H9 (cell line): ENCODE measurements at regions not wholly inside any gene's neighbourhood (a gene's known extent, or its start where the extent isn't known, plus 50 kb on each side); places are given as distances from the start of the nearest gene placed in this dataset.
A peak's percentile ranks its signal among the peaks of the same experiment; 100 is the strongest.

Source experiments
- DNase-seq: peaks from one replicate; pipeline ENCODE4 v3.0.0-alpha.2; 2017
- H2AFZ ChIP-seq: one replicate; pipeline ENCODE4 v1.6.1; 2013; ENCODE audit warnings: mild to moderate bottlenecking, low read length, control low read depth, moderate library complexity
- H2AK5ac ChIP-seq: 2 replicates; pipeline ENCODE4 v1.6.1; 2013; ENCODE audit warnings: low read length, control low read depth, mixed read lengths; ENCODE audit not compliant: insufficient read length
- H2BK120ac ChIP-seq: one replicate; pipeline ENCODE4 v1.6.1; 2013; ENCODE audit warnings: low read depth, mild to moderate bottlenecking, low read length, control low read depth, inconsistent platforms; ENCODE audit not compliant: poor library complexity, severe bottlenecking
- H2BK12ac ChIP-seq: 2 replicates; pipeline ENCODE4 v1.6.1; 2013; ENCODE audit warnings: low read length, control low read depth, mixed read lengths, low read depth; ENCODE audit not compliant: insufficient read length
- H2BK15ac ChIP-seq: 2 replicates; pipeline ENCODE4 v1.6.1; 2013; ENCODE audit warnings: low read depth, low read length, control low read depth
- H2BK20ac ChIP-seq: one replicate; pipeline ENCODE4 v1.6.1; 2013; ENCODE audit warnings: low read depth, mild to moderate bottlenecking, low read length, control low read depth, inconsistent platforms; ENCODE audit not compliant: poor library complexity, severe bottlenecking
- H2BK5ac ChIP-seq: 2 replicates; pipeline ENCODE4 v1.6.1; 2013; ENCODE audit warnings: low read length, control low read depth, mixed read lengths; ENCODE audit not compliant: insufficient read length
- H3K14ac ChIP-seq: 2 replicates; pipeline ENCODE4 v1.6.1; 2013; ENCODE audit warnings: low read length, control low read depth; ENCODE audit not compliant: insufficient read depth
- H3K18ac ChIP-seq: 2 replicates; pipeline ENCODE4 v1.6.1; 2013; ENCODE audit warnings: low read depth, mild to moderate bottlenecking, mixed read lengths, low read length, control low read depth; ENCODE audit not compliant: insufficient read length
- H3K23ac ChIP-seq: 2 replicates; pipeline ENCODE4 v1.6.1; 2013; ENCODE audit warnings: low read length, control low read depth, mixed read lengths, low read depth; ENCODE audit not compliant: insufficient read length
- H3K23me2 ChIP-seq: 2 replicates; pipeline ENCODE4 v1.6.1; 2013; ENCODE audit warnings: low read depth, mild to moderate bottlenecking, mixed read lengths, low read length, control low read depth; ENCODE audit not compliant: insufficient read length, poor library complexity, severe bottlenecking
- H3K27ac ChIP-seq: 2 replicates; pipeline ENCODE4 v1.5.1; 2013; ENCODE audit warnings: low read length, control low read depth, mixed read lengths, low read depth; ENCODE audit not compliant: insufficient read length
- H3K27me3 ChIP-seq: 2 replicates; pipeline ENCODE4 v1.6.1; 2013; ENCODE audit warnings: low read length, control low read depth, inconsistent platforms; ENCODE audit not compliant: insufficient read depth
- H3K4ac ChIP-seq: 2 replicates; pipeline ENCODE4 v1.6.1; 2013; ENCODE audit warnings: low read depth, mild to moderate bottlenecking, control low read depth, inconsistent platforms, low read length, moderate library complexity
- H3K4me1 ChIP-seq: 2 replicates; pipeline ENCODE4 v1.6.1; 2013; ENCODE audit warnings: low read length, control low read depth, inconsistent platforms; ENCODE audit not compliant: insufficient read depth
- H3K4me2 ChIP-seq: 2 replicates; pipeline ENCODE4 v1.6.1; 2013; ENCODE audit warnings: low read length, control low read depth, mixed read lengths; ENCODE audit not compliant: insufficient read length, insufficient read depth
- H3K56ac ChIP-seq: 2 replicates; pipeline ENCODE4 v1.6.1; 2013; ENCODE audit warnings: low read depth, mild to moderate bottlenecking, mixed read lengths, low read length, control low read depth; ENCODE audit not compliant: insufficient read length
- H3K79me1 ChIP-seq: 2 replicates; pipeline ENCODE4 v1.6.1; 2013; ENCODE audit warnings: low read depth, mild to moderate bottlenecking, moderate library complexity, low read length, control low read depth, inconsistent platforms; ENCODE audit not compliant: insufficient read depth, poor library complexity, severe bottlenecking
- H3K79me2 ChIP-seq: 2 replicates; pipeline ENCODE4 v1.6.1; 2013; ENCODE audit warnings: low read length, control low read depth, inconsistent platforms; ENCODE audit not compliant: insufficient read depth
- H3K9ac ChIP-seq: 2 replicates; pipeline ENCODE4 v1.6.1; 2013; ENCODE audit warnings: low read length, control low read depth, mixed read lengths; ENCODE audit not compliant: insufficient read length; ENCODE audit errors: extremely low read depth
- H3K9me3 ChIP-seq: one replicate; pipeline ENCODE4 v1.6.1; 2013; ENCODE audit warnings: low read depth, low read length, inconsistent platforms; ENCODE audit not compliant: control insufficient read depth
- H3T11ph ChIP-seq: one replicate; pipeline ENCODE4 v1.6.1; 2013; ENCODE audit warnings: mild to moderate bottlenecking, low read length, control low read depth, inconsistent platforms
- H4K20me1 ChIP-seq: one replicate; pipeline ENCODE4 v1.6.1; 2013; ENCODE audit not compliant: control insufficient read depth, insufficient read length, insufficient read depth
- H4K5ac ChIP-seq: 2 replicates; pipeline ENCODE4 v1.6.1; 2013; ENCODE audit warnings: low read depth, mild to moderate bottlenecking, mixed read lengths, low read length, control low read depth; ENCODE audit not compliant: insufficient read length
- H4K8ac ChIP-seq: replicated peaks from 2 replicates; pipeline ENCODE4 v1.6.1; 2013; ENCODE audit warnings: low read length, control low read depth, mixed read lengths, low read depth; ENCODE audit not compliant: insufficient read length
- H4K91ac ChIP-seq: 2 replicates; pipeline ENCODE4 v1.6.1; 2013; ENCODE audit warnings: low read depth, mild to moderate bottlenecking, moderate library complexity, mixed read lengths, low read length, control low read depth; ENCODE audit not compliant: insufficient read length
- H3K27ac Mint-ChIP-seq, 3 experiments: 2 replicates in 2 of 3; 3 replicates in 1 of 3; pipeline ENCODE4 v1.8.0; 2020 to 2021; ENCODE audit warnings: mixed read lengths in 3 of 3, mild to moderate bottlenecking in 1 of 3, moderate library complexity in 1 of 3
- H3K27me3 Mint-ChIP-seq: 2 replicates; pipeline ENCODE4 v1.8.0; 2021; ENCODE audit warnings: low read depth, mild to moderate bottlenecking, moderate library complexity, mixed read lengths
- H3K36me3 Mint-ChIP-seq, 3 experiments: 2 replicates in 2 of 3; 3 replicates in 1 of 3; pipeline ENCODE4 v1.8.0; 2020 to 2021; ENCODE audit warnings: low read depth in 3 of 3, mixed read lengths in 3 of 3; ENCODE audit not compliant: insufficient read depth in 1 of 3
- H3K4me1 Mint-ChIP-seq, 2 experiments: 2 replicates each; pipeline ENCODE4 v1.8.0; 2020; ENCODE audit warnings: mixed read lengths in 2 of 2
- H3K4me3 Mint-ChIP-seq, 2 experiments: 2 replicates in 1 of 2; 3 replicates in 1 of 2; pipeline ENCODE4 v1.8.0; 2020 to 2021; ENCODE audit warnings: mild to moderate bottlenecking in 2 of 2, mixed read lengths in 2 of 2, moderate library complexity in 1 of 2
- H3K9me3 Mint-ChIP-seq, 2 experiments: 2 replicates in 1 of 2; 3 replicates in 1 of 2; pipeline ENCODE4 v1.8.0; 2020; ENCODE audit warnings: mild to moderate bottlenecking in 2 of 2, mixed read lengths in 2 of 2, moderate library complexity in 1 of 2
- WGBS: extraction: QIAGEN DNeasy Blood & Tissue Kit; methylation state at CpG from one replicate; pipeline ENCODE4 v1.1.7; 2013; ENCODE audit warnings: missing lambda C conversion rate, low lambda C conversion rate, mixed read lengths; ENCODE audit not compliant: insufficient read length; ENCODE audit errors: extremely low coverage; 5-methylcytosine and 5-hydroxymethylcytosine counted together
- TF ChIP-seq, protein P1 (sequence below): fragments of 200-600 bp; sonication (generic); conservative IDR thresholded peaks from 3 replicates; pipeline ENCODE4 v1.8.0; 2021; ENCODE audit warnings: antibody characterized with exemption, mild to moderate bottlenecking

DNA sequence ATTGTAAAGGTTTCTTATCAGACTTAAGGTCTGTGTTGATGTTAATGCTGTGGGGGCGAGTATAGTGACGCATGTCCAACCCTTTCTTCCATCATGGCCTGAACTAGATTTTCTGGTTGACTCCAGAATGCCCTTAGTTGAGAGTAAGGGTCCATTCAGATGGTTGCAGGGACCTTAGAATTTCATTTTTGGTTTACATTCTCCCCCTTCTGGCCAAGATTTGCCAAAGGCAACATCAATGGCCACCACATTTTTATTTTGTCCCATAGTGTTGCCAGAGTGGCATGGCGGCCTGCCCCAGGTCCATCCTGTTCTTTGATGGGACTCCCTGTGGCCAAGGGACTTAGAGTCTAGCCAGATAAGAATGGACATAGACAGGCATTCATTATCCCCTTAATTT, 368.5 kb downstream of the GPM6A start:
- Histone ChIP-seq H3K4me2 (no peak overlapping the region), H4K20me1 (no peaks in the 10 kb centered on the region), H2BK120ac (no peak overlapping the region), H2BK20ac (no peak overlapping the region), H3K4ac (no peak overlapping the region), H4K5ac (no peak overlapping the region), H2BK5ac (no peak overlapping the region), H3K23me2 (no peaks in the 10 kb centered on the region), H2BK12ac (no peak overlapping the region), H3K9me3 (no peaks in the 10 kb centered on the region), H3K9ac (no peak overlapping the region), H4K91ac (no peak overlapping the region), H2BK15ac (no peak overlapping the region), H3T11ph (no peak overlapping the region), H3K79me1 (no peaks in the 10 kb centered on the region), H3K56ac (no peak overlapping the region), H3K23ac (no peak overlapping the region), H2AK5ac (no peak overlapping the region), H3K79me2 (no peaks in the 10 kb centered on the region), H3K27ac (no peak overlapping the region), H3K18ac (no peak overlapping the region), H3K14ac (no peak overlapping the region), H4K8ac (no peak overlapping the region), H2AFZ (no peak overlapping the region), H3K27me3 (no peaks in the 10 kb centered on the region), H3K4me1 (no peaks in the 10 kb centered on the region)
- TF ChIP-seq, protein P1, sequence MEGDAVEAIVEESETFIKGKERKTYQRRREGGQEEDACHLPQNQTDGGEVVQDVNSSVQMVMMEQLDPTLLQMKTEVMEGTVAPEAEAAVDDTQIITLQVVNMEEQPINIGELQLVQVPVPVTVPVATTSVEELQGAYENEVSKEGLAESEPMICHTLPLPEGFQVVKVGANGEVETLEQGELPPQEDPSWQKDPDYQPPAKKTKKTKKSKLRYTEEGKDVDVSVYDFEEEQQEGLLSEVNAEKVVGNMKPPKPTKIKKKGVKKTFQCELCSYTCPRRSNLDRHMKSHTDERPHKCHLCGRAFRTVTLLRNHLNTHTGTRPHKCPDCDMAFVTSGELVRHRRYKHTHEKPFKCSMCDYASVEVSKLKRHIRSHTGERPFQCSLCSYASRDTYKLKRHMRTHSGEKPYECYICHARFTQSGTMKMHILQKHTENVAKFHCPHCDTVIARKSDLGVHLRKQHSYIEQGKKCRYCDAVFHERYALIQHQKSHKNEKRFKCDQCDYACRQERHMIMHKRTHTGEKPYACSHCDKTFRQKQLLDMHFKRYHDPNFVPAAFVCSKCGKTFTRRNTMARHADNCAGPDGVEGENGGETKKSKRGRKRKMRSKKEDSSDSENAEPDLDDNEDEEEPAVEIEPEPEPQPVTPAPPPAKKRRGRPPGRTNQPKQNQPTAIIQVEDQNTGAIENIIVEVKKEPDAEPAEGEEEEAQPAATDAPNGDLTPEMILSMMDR: peak; percentile 39; the same call in 1 of the 3 replicates
- no peaks in the 10 kb centered on the region; the same call in 1 of the 2 replicates for H3K27me3 Mint-ChIP-seq
- no peak overlapping the region for H3K27ac Mint-ChIP-seq
- no peaks in the 10 kb centered on the region for H3K36me3 Mint-ChIP-seq
- no peak overlapping the region for H3K4me3 Mint-ChIP-seq
- DNase-seq: no peak
- peaks cover 7% of the 10 kb centered on the region in 2 experiments for H3K4me1 Mint-ChIP-seq
- no CpG with 5 or more reads among the region's 3 CpGs for WGBS
- no peaks in the 10 kb centered on the region for H3K9me3 Mint-ChIP-seq
